CD4-positive, alpha-beta T cell treated with Interleukin-4 for 1 hour (primary cell): ENCODE measurements at regions not wholly inside any gene's neighbourhood (a gene's known extent, or its start where the extent isn't known, plus 50 kb on each side); places are given as distances from the start of the nearest gene placed in this dataset.
A peak's percentile ranks its signal among the peaks of the same experiment; 100 is the strongest.
"Not testable (repeated sequence)": the region's sequence is repeated elsewhere in the genome, so short reads cannot be mapped to it uniquely, and the experiment has no call there.

Experiments used
- DNase-seq, 2 donors: peaks; one replicate each; pipeline ENCODE4 v3.0.0-alpha.2; 2020 to 2022

DNA sequence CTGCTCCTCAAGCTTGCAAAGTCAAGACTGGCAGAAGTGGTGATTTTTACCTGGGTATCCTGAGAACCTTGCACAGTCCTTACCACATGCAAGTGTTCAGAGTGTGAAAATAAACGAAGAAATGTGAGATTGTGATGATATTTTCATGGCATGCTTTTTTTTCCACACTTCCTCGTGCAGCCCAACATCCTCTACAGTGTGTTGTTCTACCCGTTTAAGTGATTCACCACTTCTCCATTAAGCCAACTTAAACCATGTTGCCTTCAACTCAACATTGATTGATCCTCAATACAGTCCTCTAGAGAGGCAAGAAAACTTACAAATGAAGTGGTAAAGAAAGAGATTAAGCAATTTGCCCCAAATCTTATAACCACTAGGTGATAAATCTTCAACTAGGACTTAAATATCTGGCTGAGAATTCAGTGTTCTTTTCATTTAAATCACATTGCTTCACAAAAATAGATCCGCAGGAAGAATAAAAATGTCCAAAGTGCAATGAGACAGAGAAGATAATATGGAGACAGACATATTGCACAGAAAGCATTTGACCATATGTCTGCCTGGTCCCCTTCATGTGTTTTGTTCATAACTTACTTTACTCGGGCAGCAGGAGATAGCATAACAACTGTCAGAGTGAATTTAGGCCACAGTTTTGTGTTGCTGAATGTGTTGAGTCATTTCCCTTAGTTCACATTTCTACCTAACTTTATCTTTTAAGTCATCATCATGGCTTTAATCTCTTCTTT lies 75.8 kb upstream of the PARP8 start:
- DNase-seq: peak in 1 of 2 donors; percentile 18

- DNase-seq: peak in 1 of 2 donors; percentile 46
Measured at GRCh38 chr5:50591338-50591737, 75.1 kb upstream of the PARP8 start.

GRCh38 chr5:50593681-50594080 lies 72.8 kb upstream of the PARP8 start:
- peak; percentile 36 to 69 for DNase-seq

GRCh38 chr5:50595199-50595598 lies 71.2 kb upstream of the PARP8 start:
- no peak for DNase-seq

DNA sequence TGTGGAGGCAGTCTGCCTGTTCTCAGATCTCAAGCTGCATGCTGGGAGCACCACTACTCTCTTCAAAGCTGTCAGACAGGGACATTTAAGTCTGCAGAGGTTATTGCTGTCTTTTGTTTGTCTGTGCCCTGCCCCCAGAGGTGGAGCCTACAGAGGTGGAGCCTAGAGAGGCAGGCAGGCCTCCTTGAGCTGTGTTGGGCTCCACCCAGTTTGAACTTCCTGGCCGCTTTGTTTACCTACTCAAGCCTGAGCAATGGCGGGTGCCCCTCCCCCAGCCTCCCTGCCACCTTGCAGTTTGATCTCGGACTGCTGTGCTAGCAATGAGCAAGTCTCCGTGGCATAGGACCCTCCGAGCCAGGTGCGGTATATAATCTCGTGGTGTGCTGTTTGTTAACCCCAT lies 64.9 kb upstream of the PARP8 start:
- peak in 1 of 2 donors; percentile 42 for DNase-seq

DNA sequence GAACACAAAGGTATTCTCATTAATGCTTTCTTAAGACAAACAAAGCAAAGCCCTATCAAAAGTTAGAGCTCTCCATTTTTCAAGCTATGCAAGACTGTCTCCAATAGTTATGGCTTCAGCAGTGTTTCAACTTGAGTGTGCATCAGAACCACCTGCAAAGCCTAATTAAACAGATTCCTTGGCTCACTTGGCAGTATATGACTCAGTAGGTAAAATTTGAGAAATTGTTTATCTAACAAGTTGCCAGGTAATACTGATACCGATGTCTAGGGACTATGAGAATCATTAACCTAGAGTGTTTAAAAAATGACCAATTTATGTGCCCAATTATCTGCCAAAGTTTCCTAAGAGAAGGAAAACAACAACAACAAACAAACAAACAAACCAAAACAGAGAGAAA lies 60.3 kb upstream of the PARP8 start:
- no peak for DNase-seq

GRCh38 chr5:50607456-50607855 lies 59.0 kb upstream of the PARP8 start:
- not testable (repeated sequence) for DNase-seq

GRCh38 chr5:50607953-50608705 lies 58.3 kb upstream of the PARP8 start:
- DNase-seq: not testable (repeated sequence)

GRCh38 chr5:50613057-50613456 lies 53.4 kb upstream of the PARP8 start:
- DNase-seq: not testable (repeated sequence)
